Panc1 (cell line): ENCODE measurements at regions not wholly inside any gene's neighbourhood (a gene's known extent, or its start where the extent isn't known, plus 50 kb on each side); places are given as distances from the start of the nearest gene placed in this dataset.

Experiments
- ATAC-seq: fragments of 200-7000 bp; cut with Tn5 transposase; 2 replicates; pipeline ENCODE4 v1.9.1; 2020; ENCODE audit warnings: mild to moderate bottlenecking, moderate library complexity
- BruUV-seq: library from RNA; stranded (reverse); fragments of 400-500 nt; replicated peaks from 2 replicates; lab custom pipeline; 2021; lab: Mats Ljungman, UMichigan
- CTCF ChIA-PET: fragments of 300-600 bp; sonication (Branson Sonifier 250); formaldehyde crosslinking; loops from one replicate; lab custom pipeline; 2022; ENCODE audit warnings: antibody characterized with exemption; lab: Charles Lee
- POLR2A ChIA-PET: fragments of 300-600 bp; sonication (Branson Sonifier 250); formaldehyde crosslinking; loops from one replicate; lab custom pipeline; 2022; ENCODE audit warnings: antibody characterized with exemption; lab: Charles Lee
- DNase-seq: peaks from one replicate; pipeline ENCODE4 v3.0.0-alpha.2; 2010; ENCODE audit warnings: low read depth, low spot score
- H3K27ac ChIP-seq: 2 replicates; pipeline ENCODE4 v1.5.1; 2011; ENCODE audit warnings: mild to moderate bottlenecking, low read length, inconsistent platforms
- H3K27me3 ChIP-seq: fragments of 200-500 bp; sonication (Bioruptor generic); 2 replicates; pipeline ENCODE4 v1.6.0; 2014; ENCODE audit warnings: low read length, inconsistent platforms; ENCODE audit not compliant: control insufficient read depth, insufficient read depth
- H3K36me3 ChIP-seq: fragments of 200-500 bp; sonication (Bioruptor generic); 2 replicates; pipeline ENCODE4 v1.5.1; 2014; ENCODE audit warnings: inconsistent platforms, mild to moderate bottlenecking, low read length, moderate library complexity; ENCODE audit not compliant: control insufficient read depth, insufficient read depth
- H3K4me1 ChIP-seq: 2 replicates; pipeline ENCODE4 v1.5.1; 2011; ENCODE audit warnings: inconsistent platforms, mild to moderate bottlenecking, low read length, moderate library complexity; ENCODE audit not compliant: control insufficient read depth, insufficient read depth
- H3K4me3 ChIP-seq, 2 experiments: 2 replicates each; pipeline ENCODE4 v1.5.1; 2011 to 2012; ENCODE audit warnings: low read depth in 2 of 2, low read length in 2 of 2, mild to moderate bottlenecking in 2 of 2, inconsistent platforms in 1 of 2, moderate library complexity in 1 of 2
- H3K9me3 ChIP-seq: fragments of 200-500 bp; sonication (Bioruptor generic); 2 replicates; pipeline ENCODE4 v1.5.1; 2014; ENCODE audit warnings: low read depth, mild to moderate bottlenecking, inconsistent platforms, low read length, moderate library complexity; ENCODE audit not compliant: control insufficient read depth, insufficient read depth
- CTCF ChIP-seq: fragments of 450-650 bp; IDR thresholded peaks from 2 replicates; pipeline ENCODE4 v1.5.1; 2017; ENCODE audit warnings: mild to moderate bottlenecking
- POLR2AphosphoS5 ChIP-seq: IDR thresholded peaks from 2 replicates; pipeline ENCODE4 v1.6.1; 2012; ENCODE audit warnings: mild to moderate bottlenecking, low read depth, low read length, moderate library complexity
- REST ChIP-seq, 2 experiments: IDR thresholded peaks; 2 replicates each; pipeline ENCODE4 v1.6.1; 2011 to 2012; ENCODE audit warnings: low read depth in 2 of 2, control low read depth in 1 of 2, low read length in 1 of 2, mild to moderate bottlenecking in 1 of 2, moderate library complexity in 1 of 2; ENCODE audit not compliant: insufficient read depth in 1 of 2
- SIN3A ChIP-seq: IDR thresholded peaks from 2 replicates; pipeline ENCODE4 v1.6.1; 2012; ENCODE audit warnings: low read depth, mild to moderate bottlenecking, low read length, moderate library complexity, borderline replicate concordance; ENCODE audit not compliant: insufficient read depth
- TCF7L2 ChIP-seq: IDR thresholded peaks from 2 replicates; pipeline ENCODE4 v1.6.1; 2011; ENCODE audit warnings: mild to moderate bottlenecking, low read depth, low read length, inconsistent platforms
- in situ Hi-C: cut with HindIII; loops from 2 replicates; pipeline ENCODE4 v1.10.0; 2016; ENCODE audit warnings: low sequenced_read_pairs, low pct_unique_long_range_greater_than_20kb
- intact Hi-C: fragments of 100-400 bp; cut with micrococcal nuclease; formaldehyde crosslinking; loops from one replicate; pipeline ENCODE4 v1.10.0; 2022; ENCODE audit not compliant: unreplicated experiment

- intact Hi-C loops: no loop called here
- Histone ChIP-seq H3K4me1 (peaks cover 7% of the 10 kb centered on the region; the same call in 1 of the 2 replicates), H3K4me3 (no peak overlapping the region), H3K9me3 (no peaks in the 10 kb centered on the region), H3K36me3 (no peaks in the 10 kb centered on the region), H3K27ac (no peak overlapping the region), H3K27me3 (no peaks in the 10 kb centered on the region)
- in situ Hi-C loops: no loop called here
- POLR2A ChIA-PET: no interaction called here
- TF ChIP-seq POLR2AphosphoS5 (no peak), REST (IDR thresholded peaks at IDR 0.05; ENCODE audit: insufficient read depth in 1 of 2, low read depth in 2 of 2, low read length in 1 of 2) (no peak), TCF7L2 (no peak), SIN3A (no peak), CTCF (no peak)
- no TSS peak for BruUV-seq
- ATAC-seq (no peak), DNase-seq (no peak)
- CTCF ChIA-PET: no interaction called here
Observed at GRCh38 chr6:12576389-12576788, 140.2 kb upstream of the PHACTR1 start.

GRCh38 chr6:12577124-12577850, 139.3 kb upstream of the PHACTR1 start:
- ChIA-PET CTCF (no interaction called here), POLR2A (no interaction called here)
- no peaks in the 10 kb centered on the region for H3K36me3 ChIP-seq
- H3K9me3 ChIP-seq: no peaks in the 10 kb centered on the region
- H3K4me1 ChIP-seq: peaks cover 7% of the 10 kb centered on the region; the same call in 1 of the 2 replicates
- 0 out of 2 replicates have a peak overlapping the region, but pooled peaks have one; percentile 50 for H3K27ac ChIP-seq
- H3K27me3 ChIP-seq: no peaks in the 10 kb centered on the region
- intact Hi-C loops (no loop called here), in situ Hi-C loops (no loop called here)
- TF ChIP-seq REST (IDR thresholded peaks at IDR 0.05; ENCODE audit: insufficient read depth in 1 of 2, low read depth in 2 of 2, low read length in 1 of 2): no peak
- TF ChIP-seq CTCF: no peak
- no peak for TF ChIP-seq TCF7L2
- TF ChIP-seq POLR2AphosphoS5: no peak
- no peak for TF ChIP-seq SIN3A
- no TSS peak for BruUV-seq
- DNase-seq (no peak), ATAC-seq (no peak)
- H3K4me3 ChIP-seq: no peak overlapping the region
